WI38 (cell line): ENCODE measurements at regions not wholly inside any gene's neighbourhood (a gene's known extent, or its start where the extent isn't known, plus 50 kb on each side); places are given as distances from the start of the nearest gene placed in this dataset.

ENCODE experiments used
- H3K4me3 ChIP-seq: 2 replicates; pipeline ENCODE4 v1.5.1; 2011; ENCODE audit warnings: low read depth, mild to moderate bottlenecking, control low read depth, low read length
- CTCF ChIP-seq: IDR thresholded peaks from 2 replicates; pipeline ENCODE4 v1.5.1; 2012; ENCODE audit warnings: low read depth, mild to moderate bottlenecking, control low read depth, low read length

DNA sequence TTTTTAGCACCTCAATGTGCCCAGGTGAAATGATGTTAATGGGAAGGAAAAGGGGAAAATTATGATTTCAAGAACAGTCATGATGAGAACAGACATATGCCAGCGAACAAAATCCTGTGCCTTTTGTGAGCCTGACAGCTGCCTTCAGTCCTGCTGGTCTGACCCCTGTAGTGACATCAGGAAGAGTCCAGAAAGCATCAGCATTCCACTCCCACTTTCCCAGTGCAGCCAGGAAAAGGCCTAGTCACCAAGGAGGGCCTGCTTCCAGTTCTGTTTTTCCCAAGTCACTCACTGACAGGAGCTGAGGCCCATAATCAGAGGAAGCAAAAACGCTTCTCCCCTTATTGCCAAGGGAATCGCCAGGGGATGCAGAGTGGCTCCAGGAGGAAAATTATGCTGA lies 218.4 kb downstream of the ABHD5 start:
- no peak for TF ChIP-seq CTCF
- H3K4me3 ChIP-seq = no peak overlapping the region

GRCh38 chr3:43910750-43911149 lies 220.0 kb downstream of the ABHD5 start:
- TF ChIP-seq CTCF = no peak

GRCh38 chr3:43913036-43913948 lies 222.6 kb downstream of the ABHD5 start:
- TF ChIP-seq CTCF = no peak
- H3K4me3 ChIP-seq = no peak overlapping the region

More at GRCh38 chr3:43910750-43911149, 220.0 kb downstream of the ABHD5 start:
- H3K4me3 ChIP-seq = no peak overlapping the region

GRCh38 chr3:43914269-43914668 lies 223.5 kb downstream of the ABHD5 start:
- no peak for TF ChIP-seq CTCF
- H3K4me3 ChIP-seq = no peak overlapping the region

- no peak for TF ChIP-seq CTCF
- H3K4me3 ChIP-seq = no peak overlapping the region
These were observed 224.8 kb downstream of the ABHD5 start for GRCh38 chr3:43915546-43915945.

DNA sequence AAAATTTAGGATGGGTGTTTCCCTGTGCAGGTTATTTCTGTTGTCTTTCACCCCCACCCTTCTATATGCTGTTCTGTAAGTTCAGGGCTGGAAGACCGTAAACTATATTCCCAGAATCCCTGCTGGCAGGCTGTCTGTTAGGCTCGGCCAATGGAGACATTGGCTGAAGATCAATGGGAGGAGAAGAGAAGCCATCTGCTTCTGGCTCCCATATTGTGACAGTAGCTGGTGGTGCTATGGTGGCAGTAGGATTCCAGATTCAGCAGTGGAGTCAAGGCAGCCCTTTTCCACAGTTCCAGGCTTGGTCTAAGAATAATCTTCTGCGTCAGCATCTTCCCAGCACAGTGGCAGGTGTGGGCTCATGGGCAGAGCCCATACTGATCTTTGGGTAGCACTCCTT lies 226.6 kb downstream of the ABHD5 start:
- TF ChIP-seq CTCF = no peak
- H3K4me3 ChIP-seq = no peak overlapping the region

DNA sequence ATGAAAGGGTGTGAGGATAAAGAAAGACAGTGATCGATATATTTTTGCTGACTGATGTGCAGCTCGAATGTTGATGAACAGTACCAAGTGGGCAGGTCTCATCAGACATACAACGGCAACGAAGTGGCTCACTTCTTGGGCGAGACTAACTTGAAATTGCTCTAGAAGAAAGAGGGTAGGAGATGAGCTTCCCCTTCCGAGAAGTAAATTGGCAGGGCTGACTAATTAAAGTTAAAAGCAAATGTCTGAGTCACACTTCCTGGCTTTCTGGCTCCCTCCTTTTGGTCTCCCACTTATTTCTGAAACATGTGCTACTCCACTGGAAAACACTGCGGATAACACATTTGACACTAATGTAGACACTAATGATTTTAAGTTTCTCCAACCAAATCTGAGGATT lies 228.3 kb downstream of the ABHD5 start:
- TF ChIP-seq CTCF = no peak
- H3K4me3 ChIP-seq = no peak overlapping the region
